ENCODE measurements at regions not wholly inside any gene's neighbourhood (a gene's known extent, or its start where the extent isn't known, plus 50 kb on each side); places are given as distances from the start of the nearest gene placed in this dataset.

DNA sequence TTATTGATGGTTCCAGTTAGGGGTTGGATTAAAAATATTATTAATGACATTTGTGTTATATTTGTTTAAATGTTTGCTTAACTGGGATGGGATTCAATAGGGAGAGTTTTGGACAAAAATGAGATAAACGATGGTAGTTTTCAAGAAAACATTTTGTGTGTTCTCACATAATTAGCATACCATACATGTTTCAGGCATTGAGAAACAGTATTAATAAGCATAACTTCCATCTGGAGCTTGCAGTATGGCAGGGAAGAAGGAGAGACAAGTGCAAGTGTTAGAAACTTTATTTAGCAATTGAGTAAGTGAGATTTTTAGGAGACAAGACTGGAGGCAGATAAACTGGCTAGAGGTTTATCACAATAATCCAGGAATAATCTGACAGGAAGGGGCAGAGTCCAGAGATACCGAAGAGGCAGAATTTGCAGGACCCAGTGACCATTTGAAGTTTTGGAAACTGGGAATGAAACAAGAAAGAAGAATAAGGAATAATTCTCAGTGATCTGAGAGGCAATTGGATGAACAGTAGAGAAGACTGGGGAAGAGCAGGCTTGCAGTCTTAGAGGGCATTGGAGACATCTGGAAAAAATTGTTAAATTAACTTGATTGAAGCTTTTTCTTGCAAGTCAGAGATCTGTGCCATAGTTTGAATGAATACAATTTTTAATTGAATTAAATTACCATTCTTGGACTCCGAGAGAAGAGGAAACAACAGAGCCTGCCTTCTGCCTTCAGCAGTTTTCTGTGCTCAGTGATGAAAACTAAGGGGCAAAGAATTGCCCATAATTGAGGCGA, 73.0 kb upstream of the PTCHD4 start:
- intact Hi-C loops (cut with DNase I; ENCODE audit: low total_unique reads), result no loop called here
- DNase-seq, result no peak

DNA sequence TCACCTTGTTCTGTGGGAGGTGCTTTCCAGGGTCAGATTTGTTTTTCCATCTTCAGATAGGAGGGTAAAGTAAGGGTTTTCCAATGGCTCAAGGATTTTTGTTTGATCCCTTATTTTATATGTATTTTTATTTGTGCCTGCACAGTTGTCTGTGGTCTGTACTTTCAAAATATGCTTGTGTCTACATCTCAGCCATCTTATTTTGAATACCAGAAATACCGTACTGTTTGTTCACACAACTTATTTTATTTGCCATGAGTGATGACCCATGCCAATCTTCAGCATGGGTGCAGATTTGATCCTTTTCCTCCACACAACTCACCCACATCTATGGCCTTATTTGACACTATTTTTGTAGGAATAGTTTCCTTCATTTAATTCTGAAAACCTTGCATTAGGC, 72.2 kb upstream of the PTCHD4 start:
- H3K9me3 ChIP-seq, result no peaks in the 10 kb centered on the region
- no peak for DNase-seq
- H3K4me1 ChIP-seq, result no peaks in the 10 kb centered on the region
- TF ChIP-seq, protein P1, sequence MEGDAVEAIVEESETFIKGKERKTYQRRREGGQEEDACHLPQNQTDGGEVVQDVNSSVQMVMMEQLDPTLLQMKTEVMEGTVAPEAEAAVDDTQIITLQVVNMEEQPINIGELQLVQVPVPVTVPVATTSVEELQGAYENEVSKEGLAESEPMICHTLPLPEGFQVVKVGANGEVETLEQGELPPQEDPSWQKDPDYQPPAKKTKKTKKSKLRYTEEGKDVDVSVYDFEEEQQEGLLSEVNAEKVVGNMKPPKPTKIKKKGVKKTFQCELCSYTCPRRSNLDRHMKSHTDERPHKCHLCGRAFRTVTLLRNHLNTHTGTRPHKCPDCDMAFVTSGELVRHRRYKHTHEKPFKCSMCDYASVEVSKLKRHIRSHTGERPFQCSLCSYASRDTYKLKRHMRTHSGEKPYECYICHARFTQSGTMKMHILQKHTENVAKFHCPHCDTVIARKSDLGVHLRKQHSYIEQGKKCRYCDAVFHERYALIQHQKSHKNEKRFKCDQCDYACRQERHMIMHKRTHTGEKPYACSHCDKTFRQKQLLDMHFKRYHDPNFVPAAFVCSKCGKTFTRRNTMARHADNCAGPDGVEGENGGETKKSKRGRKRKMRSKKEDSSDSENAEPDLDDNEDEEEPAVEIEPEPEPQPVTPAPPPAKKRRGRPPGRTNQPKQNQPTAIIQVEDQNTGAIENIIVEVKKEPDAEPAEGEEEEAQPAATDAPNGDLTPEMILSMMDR (IDR thresholded peaks at IDR 0.05), result no peak
- no peaks in the 10 kb centered on the region for H3K36me3 ChIP-seq
- no peaks in the 10 kb centered on the region for H3K27me3 ChIP-seq
- intact Hi-C loops (cut with DNase I; ENCODE audit: low total_unique reads), result no loop called here
- H3K27ac ChIP-seq, result no peak overlapping the region
- no peak overlapping the region for H3K4me3 ChIP-seq

More for the DNA sequence above, 73.0 kb upstream of the PTCHD4 start:
- H3K9me3 ChIP-seq, result no peaks in the 10 kb centered on the region
- TF ChIP-seq, protein P1 (IDR thresholded peaks at IDR 0.05), result no peak
- H3K4me1 ChIP-seq, result no peaks in the 10 kb centered on the region
- no peaks in the 10 kb centered on the region for H3K27me3 ChIP-seq
- H3K36me3 ChIP-seq, result no peaks in the 10 kb centered on the region
- H3K27ac ChIP-seq, result no peak overlapping the region
- H3K4me3 ChIP-seq, result no peak overlapping the region

DNA sequence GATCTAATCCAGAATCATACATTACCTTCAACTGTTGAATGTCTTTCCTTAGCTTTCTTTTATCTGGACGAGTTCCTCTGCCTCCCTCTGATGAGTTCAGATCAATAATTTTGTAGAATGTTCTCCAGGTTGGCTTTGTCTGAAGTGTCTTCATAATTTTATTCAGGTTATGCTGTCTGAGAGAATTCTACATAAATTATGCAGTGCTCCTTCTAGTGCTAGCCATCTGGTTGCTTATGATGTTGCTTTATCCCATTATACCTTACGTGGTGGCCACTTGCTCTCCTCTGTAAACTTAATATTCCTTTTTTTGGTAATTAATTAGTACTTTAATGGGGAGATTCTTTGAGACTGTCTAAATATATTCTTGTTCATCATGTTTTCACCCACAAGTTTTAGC, 67.7 kb upstream of the PTCHD4 start:
- Histone ChIP-seq H3K27me3 (no peaks in the 10 kb centered on the region), H3K4me1 (no peaks in the 10 kb centered on the region), H3K4me3 (no peak overlapping the region), H3K36me3 (no peaks in the 10 kb centered on the region), H3K27ac (no peak overlapping the region), H3K9me3 (no peaks in the 10 kb centered on the region)
- TF ChIP-seq, protein P1 (IDR thresholded peaks at IDR 0.05), result no peak
- intact Hi-C loops (cut with DNase I; ENCODE audit: low total_unique reads), result no loop called here
- DNase-seq, result no peak

DNA sequence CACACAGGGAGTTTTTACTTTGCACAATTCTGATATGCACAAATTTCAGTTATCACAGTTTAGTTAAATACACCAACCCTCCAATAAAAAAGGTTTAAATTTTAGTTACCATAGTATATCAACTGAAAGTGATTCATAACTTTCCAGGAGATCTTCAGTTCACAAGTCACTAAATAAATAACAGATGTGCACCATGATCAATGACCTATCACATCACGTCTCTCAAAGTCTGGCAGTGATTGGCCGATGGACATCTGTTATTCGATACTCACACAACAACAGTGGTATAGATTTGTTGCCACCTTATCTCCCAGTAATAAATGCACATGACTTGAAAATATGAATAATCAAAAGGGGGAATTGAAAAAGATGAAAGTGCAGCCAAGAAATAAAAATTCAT, 66.8 kb upstream of the PTCHD4 start:
- Histone ChIP-seq H3K27ac (no peak overlapping the region), H3K4me1 (no peaks in the 10 kb centered on the region), H3K9me3 (no peaks in the 10 kb centered on the region), H3K27me3 (no peaks in the 10 kb centered on the region), H3K4me3 (no peak overlapping the region), H3K36me3 (no peaks in the 10 kb centered on the region)
- no peak for DNase-seq
- intact Hi-C loops (cut with DNase I; ENCODE audit: low total_unique reads), result no loop called here
- TF ChIP-seq, protein P1 (IDR thresholded peaks at IDR 0.05), result no peak

DNA sequence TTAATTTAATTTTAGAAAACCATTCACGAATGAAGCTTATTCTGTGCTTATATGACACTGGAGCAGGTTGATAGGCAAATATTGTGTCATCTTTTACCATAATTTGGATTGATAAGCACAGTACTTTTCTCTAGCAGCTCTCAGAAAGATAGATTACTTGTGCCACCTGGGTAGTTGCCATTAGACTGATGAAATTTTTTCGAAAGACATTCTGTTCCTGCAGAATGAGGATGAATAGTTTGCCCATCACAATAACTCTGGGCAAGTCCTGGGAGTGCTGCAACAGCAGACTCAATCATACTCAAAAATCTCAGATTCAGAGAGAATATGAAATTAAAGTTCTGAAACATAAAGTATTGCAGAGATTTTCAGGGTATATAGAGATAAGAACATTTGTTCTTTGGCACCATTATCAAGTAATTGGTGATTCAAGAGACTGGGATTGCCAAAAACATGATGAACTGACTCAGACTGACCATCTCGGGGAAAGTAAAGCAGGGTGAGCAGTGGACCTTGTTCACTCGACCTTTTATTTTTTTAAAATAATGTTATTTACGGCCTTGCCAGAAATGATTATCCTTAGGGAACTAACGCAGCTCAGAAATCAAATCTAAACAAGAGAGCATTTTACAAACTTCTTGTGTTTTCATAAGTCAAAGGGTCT, 65.8 kb upstream of the PTCHD4 start:
- TF ChIP-seq, protein P1 (IDR thresholded peaks at IDR 0.05), result no peak
- Histone ChIP-seq H3K9me3 (no peaks in the 10 kb centered on the region), H3K4me1 (no peaks in the 10 kb centered on the region), H3K36me3 (no peaks in the 10 kb centered on the region), H3K27ac (no peak overlapping the region), H3K4me3 (no peak overlapping the region), H3K27me3 (no peaks in the 10 kb centered on the region)
- DNase-seq, result no peak
- intact Hi-C loops (cut with DNase I; ENCODE audit: low total_unique reads), result no loop called here
